GM18873 (cell line): ENCODE measurements at regions not wholly inside any gene's neighbourhood (a gene's known extent, or its start where the extent isn't known, plus 50 kb on each side); places are given as distances from the start of the nearest gene placed in this dataset.
"Not testable (repeated sequence)": the region's sequence is repeated elsewhere in the genome, so short reads cannot be mapped to it uniquely, and the experiment has no call there.

Experiments used
- ATAC-seq: cut with Tn5 transposase; IDR thresholded peaks from one replicate; pipeline ENCODE4 v1.9.1; 2021; ENCODE audit warnings: mild to moderate bottlenecking, moderate library complexity, moderate number of reproducible peaks; ENCODE audit not compliant: unreplicated experiment, low FRiP score

GRCh38 chr6:16041327-16041726 lies 87.6 kb upstream of the MYLIP start:
- ATAC-seq = no peak

GRCh38 chr6:16040628-16040974 lies 88.3 kb upstream of the MYLIP start:
- no peak for ATAC-seq

- ATAC-seq = not testable (repeated sequence)
These were observed 88.8 kb upstream of the MYLIP start for GRCh38 chr6:16039892-16040627.

GRCh38 chr6:16038938-16039337 lies 89.9 kb upstream of the MYLIP start:
- no peak for ATAC-seq

GRCh38 chr6:16035488-16036080 lies 93.3 kb upstream of the MYLIP start:
- no peak for ATAC-seq

- ATAC-seq = no peak
These were observed 95.7 kb upstream of the MYLIP start for GRCh38 chr6:16033214-16033613.

- no peak for ATAC-seq
These were observed 97.5 kb upstream of the MYLIP start for GRCh38 chr6:16031278-16031981.

- ATAC-seq = no peak
These were observed 99.9 kb upstream of the MYLIP start for GRCh38 chr6:16028966-16029365.

GRCh38 chr6:16020259-16020658 lies 108.6 kb upstream of the MYLIP start:
- ATAC-seq = no peak

- no peak for ATAC-seq
These were observed 109.4 kb upstream of the MYLIP start for GRCh38 chr6:16019462-16019861.

- no peak for ATAC-seq
These were observed 110.3 kb upstream of the MYLIP start for GRCh38 chr6:16018626-16019025.

- ATAC-seq = not testable (repeated sequence)
These were observed 114.6 kb upstream of the MYLIP start for GRCh38 chr6:16014325-16014724.

GRCh38 chr6:16007146-16007545 lies 121.7 kb upstream of the MYLIP start:
- ATAC-seq = no peak

GRCh38 chr6:16006681-16007080 lies 122.2 kb upstream of the MYLIP start:
- ATAC-seq = no peak

- no peak for ATAC-seq
These were observed 123.8 kb upstream of the MYLIP start for GRCh38 chr6:16004934-16005679.

- ATAC-seq = no peak
These were observed 125.7 kb upstream of the MYLIP start for GRCh38 chr6:16003197-16003491.

- ATAC-seq = no peak
These were observed 126.3 kb upstream of the MYLIP start for GRCh38 chr6:16002332-16003196.

- ATAC-seq = no peak
These were observed 127.7 kb upstream of the MYLIP start for GRCh38 chr6:16001158-16001557.

- no peak for ATAC-seq
These were observed 129.7 kb upstream of the MYLIP start for GRCh38 chr6:15999201-15999600.
